ENCODE measurements at regions not wholly inside any gene's neighbourhood (a gene's known extent, or its start where the extent isn't known, plus 50 kb on each side); places are given as distances from the start of the nearest gene placed in this dataset.

GRCh38 chr5:158154226-158155005 is 295.5 kb upstream of the CLINT1 start:
- TF ChIP-seq CTCF (IDR thresholded peaks at IDR 0.05; ENCODE audit: poor library complexity) (no peak), EZH2phosphoT487 (IDR thresholded peaks at IDR 0.05; ENCODE audit: low read depth, severe bottlenecking, unreplicated experiment) (no peak), EZH2 (IDR thresholded peaks at IDR 0.05; ENCODE audit: borderline replicate concordance) (no peak)
